PFSK-1 (cell line): ENCODE measurements at regions not wholly inside any gene's neighbourhood (a gene's known extent, or its start where the extent isn't known, plus 50 kb on each side); places are given as distances from the start of the nearest gene placed in this dataset.

Experiments
- POLR2AphosphoS5 ChIP-seq: IDR thresholded peaks from 2 replicates; pipeline ENCODE4 v1.6.1; 2012; ENCODE audit warnings: low read depth, mild to moderate bottlenecking, control low read depth, low read length, moderate library complexity
- SIN3A ChIP-seq: IDR thresholded peaks from 2 replicates; pipeline ENCODE4 v1.6.1; 2012; ENCODE audit warnings: mild to moderate bottlenecking, low read length, moderate library complexity, borderline replicate concordance; ENCODE audit not compliant: insufficient read depth
- TF ChIP-seq, protein P1 (sequence below), 2 experiments: IDR thresholded peaks; 2 replicates each; pipeline versions ENCODE4 v1.6.1 to v1.8.0; 2011 to 2012; ENCODE audit warnings: low read depth in 2 of 2, low read length in 2 of 2, control low read depth in 1 of 2, inconsistent platforms in 1 of 2, mild to moderate bottlenecking in 1 of 2, moderate library complexity in 1 of 2; ENCODE audit not compliant: insufficient read depth in 1 of 2

DNA sequence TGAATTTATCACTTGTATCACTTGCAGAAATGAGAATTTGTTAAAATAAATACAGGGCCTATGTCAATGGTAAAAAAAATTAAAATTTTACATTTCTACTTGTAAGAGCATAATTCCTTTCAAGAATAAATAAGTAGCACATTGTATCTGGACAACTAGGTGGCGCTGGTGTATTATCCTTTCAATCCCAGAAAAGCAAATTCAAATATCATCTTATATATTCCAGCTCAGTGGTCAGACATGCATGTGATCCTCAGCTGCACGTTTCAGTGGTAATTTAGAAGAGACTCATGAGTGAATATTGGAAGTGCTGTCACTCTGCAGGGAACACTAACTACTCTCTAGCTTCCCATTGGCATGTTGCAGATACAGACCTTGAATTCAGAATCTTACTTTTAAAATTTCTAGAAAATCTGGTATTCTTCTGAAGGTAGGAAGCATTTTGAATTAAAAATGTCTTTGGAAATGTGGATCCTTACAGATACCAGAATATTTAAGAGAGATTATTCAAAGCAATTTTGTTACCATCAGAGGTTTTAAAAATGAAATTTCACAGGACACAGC lies 1414.7 kb upstream of the TENM3 start:
- no peak for TF ChIP-seq POLR2AphosphoS5
- TF ChIP-seq SIN3A, result no peak
- TF ChIP-seq, protein P1, sequence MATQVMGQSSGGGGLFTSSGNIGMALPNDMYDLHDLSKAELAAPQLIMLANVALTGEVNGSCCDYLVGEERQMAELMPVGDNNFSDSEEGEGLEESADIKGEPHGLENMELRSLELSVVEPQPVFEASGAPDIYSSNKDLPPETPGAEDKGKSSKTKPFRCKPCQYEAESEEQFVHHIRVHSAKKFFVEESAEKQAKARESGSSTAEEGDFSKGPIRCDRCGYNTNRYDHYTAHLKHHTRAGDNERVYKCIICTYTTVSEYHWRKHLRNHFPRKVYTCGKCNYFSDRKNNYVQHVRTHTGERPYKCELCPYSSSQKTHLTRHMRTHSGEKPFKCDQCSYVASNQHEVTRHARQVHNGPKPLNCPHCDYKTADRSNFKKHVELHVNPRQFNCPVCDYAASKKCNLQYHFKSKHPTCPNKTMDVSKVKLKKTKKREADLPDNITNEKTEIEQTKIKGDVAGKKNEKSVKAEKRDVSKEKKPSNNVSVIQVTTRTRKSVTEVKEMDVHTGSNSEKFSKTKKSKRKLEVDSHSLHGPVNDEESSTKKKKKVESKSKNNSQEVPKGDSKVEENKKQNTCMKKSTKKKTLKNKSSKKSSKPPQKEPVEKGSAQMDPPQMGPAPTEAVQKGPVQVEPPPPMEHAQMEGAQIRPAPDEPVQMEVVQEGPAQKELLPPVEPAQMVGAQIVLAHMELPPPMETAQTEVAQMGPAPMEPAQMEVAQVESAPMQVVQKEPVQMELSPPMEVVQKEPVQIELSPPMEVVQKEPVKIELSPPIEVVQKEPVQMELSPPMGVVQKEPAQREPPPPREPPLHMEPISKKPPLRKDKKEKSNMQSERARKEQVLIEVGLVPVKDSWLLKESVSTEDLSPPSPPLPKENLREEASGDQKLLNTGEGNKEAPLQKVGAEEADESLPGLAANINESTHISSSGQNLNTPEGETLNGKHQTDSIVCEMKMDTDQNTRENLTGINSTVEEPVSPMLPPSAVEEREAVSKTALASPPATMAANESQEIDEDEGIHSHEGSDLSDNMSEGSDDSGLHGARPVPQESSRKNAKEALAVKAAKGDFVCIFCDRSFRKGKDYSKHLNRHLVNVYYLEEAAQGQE (IDR thresholded peaks at IDR 0.05; ENCODE audit: insufficient read depth in 1 of 2, low read depth in 2 of 2, low read length in 2 of 2), result no peak
